HepG2 (cell line): ENCODE measurements at regions not wholly inside any gene's neighbourhood (a gene's known extent, or its start where the extent isn't known, plus 50 kb on each side); places are given as distances from the start of the nearest gene placed in this dataset.
"Not testable (repeated sequence)": the region's sequence is repeated elsewhere in the genome, so short reads cannot be mapped to it uniquely, and the experiment has no call there.

Experiments
- ATAC-seq: fragments of 200-7000 bp; cut with Tn5 transposase; 3 replicates; pipeline ENCODE4 v1.9.1; 2020; ENCODE audit warnings: mild to moderate bottlenecking, moderate library complexity
- BruUV-seq: library from RNA; stranded (reverse); fragments of 400-500 nt; replicated peaks from 2 replicates; lab custom pipeline; 2021; lab: Mats Ljungman, UMichigan
- CTCF ChIA-PET: fragments of 300-600 bp; formaldehyde crosslinking; extraction: SDS; loops from one replicate; lab custom pipeline; 2021; ENCODE audit warnings: low total read pairs, inconsistent platforms, low intra/inter-chr PET ratio; lab: Yijun Ruan, JAX
- POLR2A ChIA-PET: fragments of 350-600 bp; sonication (Branson Sonifier 250); formaldehyde crosslinking; loops from one replicate; lab custom pipeline; 2020; ENCODE audit warnings: antibody characterized with exemption, inconsistent platforms; lab: Yijun Ruan, JAX
- DNase-seq: peaks from one replicate; pipeline ENCODE4 v3.0.0-alpha.2; 2015; ENCODE audit warnings: low spot score
- FAIRE-seq: peaks from 3 replicates; lab custom pipeline; 2011; peaks lifted over from hg19 to GRCh38; lab: Jason Lieb, UNC
- H2AFZ ChIP-seq: one replicate; pipeline ENCODE4 v1.6.1; 2011; ENCODE audit warnings: low read length, inconsistent platforms
- H3K27ac ChIP-seq: fragments of 300-600 bp; 3 replicates; pipeline ENCODE4 v1.8.0; 2011; ENCODE audit warnings: mixed run types, mild to moderate bottlenecking, mixed read lengths, low read length, inconsistent platforms; ENCODE audit not compliant: insufficient read depth; ENCODE audit errors: extremely low read length
- H3K27me3 ChIP-seq, 2 experiments: fragments of 200-600 bp in 1 of 2; 2 replicates in 1 of 2; 3 replicates in 1 of 2; pipeline versions ENCODE4 v1.6.0 to v1.8.0; 2011; ENCODE audit warnings: low read length in 2 of 2, mild to moderate bottlenecking in 2 of 2, moderate library complexity in 2 of 2, inconsistent platforms in 1 of 2; ENCODE audit not compliant: insufficient read depth in 2 of 2, control insufficient read depth in 1 of 2
- H3K36me3 ChIP-seq, 2 experiments: fragments of 200-600 bp in 1 of 2; replicated peaks in 1 of 2; 2 replicates in 1 of 2; 3 replicates in 1 of 2; pipeline versions ENCODE4 v1.5.1 to v1.8.0; 2011; ENCODE audit warnings: low read length in 2 of 2, inconsistent platforms in 1 of 2; ENCODE audit not compliant: insufficient read depth in 2 of 2, control insufficient read depth in 1 of 2
- H3K4me1 ChIP-seq: 2 replicates; pipeline ENCODE4 v1.5.1; 2012; ENCODE audit warnings: low read length, inconsistent platforms; ENCODE audit not compliant: insufficient read depth
- H3K4me2 ChIP-seq: 2 replicates; pipeline ENCODE4 v1.6.0; 2011; ENCODE audit warnings: low read depth, low read length, inconsistent platforms
- H3K4me3 ChIP-seq, 3 experiments: fragments of 200-600 bp in 1 of 3; sonication (generic), shearing (Covaris generic) in 1 of 3; replicated peaks in 1 of 3; 2 replicates each; pipeline ENCODE4 v1.5.1; 2011 to 2016; ENCODE audit warnings: low read length in 3 of 3, inconsistent platforms in 2 of 3, low read depth in 2 of 3, mild to moderate bottlenecking in 2 of 3, control low read depth in 1 of 3, mixed read lengths in 1 of 3; ENCODE audit not compliant: insufficient read depth in 1 of 3
- H3K79me2 ChIP-seq: one replicate; pipeline ENCODE4 v1.6.1; 2011; ENCODE audit warnings: low read length, inconsistent platforms; ENCODE audit not compliant: insufficient read depth
- H3K9ac ChIP-seq: 2 replicates; pipeline ENCODE4 v1.6.0; 2011; ENCODE audit warnings: mild to moderate bottlenecking, low read depth, low read length, inconsistent platforms; ENCODE audit not compliant: insufficient read depth
- H3K9me3 ChIP-seq: 2 replicates; pipeline ENCODE4 v1.5.1; 2012; ENCODE audit warnings: mild to moderate bottlenecking, low read length
- H4K20me1 ChIP-seq: 2 replicates; pipeline ENCODE4 v1.6.0; 2011; ENCODE audit warnings: inconsistent platforms, mild to moderate bottlenecking, low read length, moderate library complexity; ENCODE audit not compliant: insufficient read depth
- LCORL ChIP-seq, 2 experiments: fragments of 450-650 bp in 1 of 2; sonication (generic) in 1 of 2; formaldehyde crosslinking in 1 of 2; IDR thresholded peaks; 2 replicates each; pipeline versions ENCODE4 v1.5.0 to v1.6.1; 2017 to 2020; ENCODE audit warnings: antibody characterized with exemption in 1 of 2, missing genetic modification reagents in 1 of 2
- STAG1 ChIP-seq: sonication (generic); formaldehyde crosslinking; IDR thresholded peaks from 2 replicates; pipeline ENCODE4 v1.4.0; 2020; ENCODE audit warnings: missing genetic modification reagents
- THAP7 ChIP-seq: sonication (generic); formaldehyde crosslinking; IDR thresholded peaks from 2 replicates; pipeline ENCODE4 v1.8.1; 2023; ENCODE audit warnings: mild to moderate bottlenecking, missing genetic modification reagents
- WGBS: methylation state at CpG from one replicate; pipeline ENCODE4 v1.1.6; 2017; ENCODE audit warnings: low lambda C conversion rate; 5-methylcytosine and 5-hydroxymethylcytosine counted together
- in situ Hi-C: cut with HindIII; loops from 2 replicates; pipeline ENCODE4 v1.10.0; 2017; ENCODE audit warnings: low pct_unique_long_range_greater_than_20kb; ENCODE audit not compliant: extremely low pct_ligation_motif_present
- intact Hi-C: fragments of 100-400 bp; cut with micrococcal nuclease; formaldehyde crosslinking; loops from one replicate; pipeline ENCODE4 v1.10.0; 2022; ENCODE audit not compliant: unreplicated experiment
- TF ChIP-seq, protein P1 (sequence below): sonication (generic); formaldehyde crosslinking; IDR thresholded peaks from 2 replicates; pipeline ENCODE4 v1.4.0; 2020; ENCODE audit warnings: missing genetic modification reagents

DNA sequence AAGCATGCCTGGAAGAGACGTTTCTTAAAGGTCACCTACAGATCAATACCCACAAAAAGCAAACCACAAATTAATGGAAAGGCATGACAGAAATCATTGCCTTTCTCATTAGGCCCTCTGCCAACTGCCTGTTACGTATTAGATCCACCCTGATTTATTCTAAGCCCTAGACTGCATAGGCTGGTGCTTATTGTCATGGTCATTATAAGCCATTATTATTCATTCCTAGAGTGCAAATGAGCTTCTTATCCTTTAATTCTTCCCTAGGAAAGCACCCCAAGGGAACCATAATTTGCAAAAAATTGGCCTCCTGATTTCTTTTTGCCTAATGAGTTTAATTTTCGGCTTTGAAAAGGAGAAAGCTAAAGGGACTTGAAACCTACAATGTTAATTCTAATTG, 184.2 kb upstream of the GPRIN3 start:
- H3K36me3 ChIP-seq, result no peaks in the 10 kb centered on the region
- ATAC-seq, result no peak
- no peaks in the 10 kb centered on the region for H3K9me3 ChIP-seq
- CTCF ChIA-PET, result no interaction called here
- no peak overlapping the region for H3K27ac ChIP-seq
- no peak overlapping the region for H2AFZ ChIP-seq
- H3K79me2 ChIP-seq, result no peaks in the 10 kb centered on the region
- no peak for DNase-seq
- no peak overlapping the region for H3K9ac ChIP-seq
- H4K20me1 ChIP-seq, result no peaks in the 10 kb centered on the region
- in situ Hi-C loops (no loop called here), intact Hi-C loops (no loop called here)
- H3K4me1 ChIP-seq, result no peaks in the 10 kb centered on the region
- no peaks in the 10 kb centered on the region; a peak in 2 of 5 replicates for H3K27me3 ChIP-seq
- no peak overlapping the region for H3K4me3 ChIP-seq
- WGBS, result 9% methylated on average over 3 of the region's 3 CpGs
- TF ChIP-seq LCORL (IDR thresholded peaks at IDR 0.05), result no peak
- TF ChIP-seq LCORL (CRISPR knock-in tag; IDR thresholded peaks at IDR 0.05), result no peak
- TF ChIP-seq, protein P1, sequence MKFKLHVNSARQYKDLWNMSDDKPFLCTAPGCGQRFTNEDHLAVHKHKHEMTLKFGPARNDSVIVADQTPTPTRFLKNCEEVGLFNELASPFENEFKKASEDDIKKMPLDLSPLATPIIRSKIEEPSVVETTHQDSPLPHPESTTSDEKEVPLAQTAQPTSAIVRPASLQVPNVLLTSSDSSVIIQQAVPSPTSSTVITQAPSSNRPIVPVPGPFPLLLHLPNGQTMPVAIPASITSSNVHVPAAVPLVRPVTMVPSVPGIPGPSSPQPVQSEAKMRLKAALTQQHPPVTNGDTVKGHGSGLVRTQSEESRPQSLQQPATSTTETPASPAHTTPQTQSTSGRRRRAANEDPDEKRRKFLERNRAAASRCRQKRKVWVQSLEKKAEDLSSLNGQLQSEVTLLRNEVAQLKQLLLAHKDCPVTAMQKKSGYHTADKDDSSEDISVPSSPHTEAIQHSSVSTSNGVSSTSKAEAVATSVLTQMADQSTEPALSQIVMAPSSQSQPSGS (CRISPR knock-in tag), result no peak
- TF ChIP-seq THAP7 (CRISPR knock-in tag), result no peak
- no peak for TF ChIP-seq STAG1 (CRISPR knock-in tag)
- POLR2A ChIA-PET, result no interaction called here
- H3K4me2 ChIP-seq, result no peak overlapping the region
- FAIRE-seq, result no peak
- BruUV-seq, result no TSS peak

GRCh38 chr4:89489921-89490431, 182.4 kb upstream of the GPRIN3 start:
- ATAC-seq, H3K4me1 ChIP-seq, H3K27ac ChIP-seq, H3K27me3 ChIP-seq, H2AFZ ChIP-seq, DNase-seq, H3K9ac ChIP-seq, in situ Hi-C loops, H4K20me1 ChIP-seq, H3K4me3 ChIP-seq, FAIRE-seq, POLR2A ChIA-PET, H3K36me3 ChIP-seq, BruUV-seq, H3K9me3 ChIP-seq, intact Hi-C loops, H3K4me2 ChIP-seq, H3K79me2 ChIP-seq, CTCF ChIA-PET: not testable (repeated sequence)
- WGBS, result 85% methylated on average over 11 of the region's 35 CpGs
